ENCODE measurements at regions not wholly inside any gene's neighbourhood (a gene's known extent, or its start where the extent isn't known, plus 50 kb on each side); places are given as distances from the start of the nearest gene placed in this dataset.
"Not testable (repeated sequence)": the region's sequence is repeated elsewhere in the genome, so short reads cannot be mapped to it uniquely, and the experiment has no call there.

DNA sequence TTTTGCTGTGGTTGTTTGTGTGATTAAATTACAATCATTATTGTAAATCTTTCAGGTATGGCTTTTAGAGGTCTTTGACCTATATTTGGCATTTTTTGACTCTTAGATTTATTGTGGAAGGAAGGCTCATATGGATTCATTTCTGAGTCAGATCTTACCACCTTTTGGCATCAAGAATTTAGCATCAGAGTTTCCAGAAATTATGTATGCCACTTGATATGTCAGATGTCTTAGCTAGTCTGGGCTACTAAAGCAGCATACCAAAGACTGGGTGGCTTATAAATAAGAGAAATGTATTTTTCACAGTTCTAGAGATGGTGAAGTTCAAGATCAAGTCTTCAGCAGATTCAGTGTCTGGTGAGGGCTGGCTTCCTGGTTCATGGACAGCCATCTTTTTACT lies 129.5 kb upstream of the PZP start:
- Histone ChIP-seq H3K36me3 (no peaks in the 10 kb centered on the region), H3K27ac (no peak overlapping the region), H3K9me3 (peaks cover 0 to 18% (median 10%) of the 10 kb centered on the region in 4 donors), H3K27me3 (no peaks in the 10 kb centered on the region), H3K4me1 (no peaks in the 10 kb centered on the region), H3K4me3 (no peak overlapping the region)
- intact Hi-C loops (cut with DNase I; ENCODE audit: low total_unique reads), result no loop called here
- no peak for TF ChIP-seq POLR2A (IDR thresholded peaks at IDR 0.05)
- TF ChIP-seq POLR2AphosphoS5 (IDR thresholded peaks at IDR 0.05), result no peak
- no peak for DNase-seq

DNA sequence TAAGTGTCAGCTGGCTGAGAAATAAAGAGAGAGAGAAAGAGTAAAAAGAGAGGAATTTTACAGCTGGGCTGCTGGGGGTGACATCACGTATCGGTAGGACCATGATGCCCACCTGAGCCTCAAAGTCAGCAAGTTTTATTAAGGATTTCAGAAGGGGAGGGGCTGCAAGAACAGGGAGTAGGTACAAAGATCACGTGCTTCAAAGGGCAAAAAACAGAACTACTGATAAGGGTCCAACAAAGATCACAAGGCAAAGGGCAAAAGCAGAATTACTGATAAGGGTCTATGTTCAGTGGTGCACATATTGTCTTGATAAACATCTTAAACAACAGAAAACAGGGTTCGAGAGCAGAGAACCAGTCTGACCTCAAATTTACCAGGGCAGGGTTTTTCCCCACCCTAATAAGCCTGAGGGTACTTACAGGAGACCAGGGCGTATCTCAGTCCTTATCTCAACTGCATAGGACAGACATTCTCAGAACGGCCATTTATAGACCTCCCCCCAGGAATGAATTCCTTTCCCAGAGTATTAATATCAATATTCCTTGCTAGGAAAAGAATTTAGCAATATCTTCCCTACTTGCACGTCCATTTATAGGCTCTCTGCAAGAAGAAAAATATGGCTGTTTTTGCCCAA lies 128.3 kb upstream of the PZP start:
- WGBS, 5 donors, result 76 to 84% (median 80%) methylated on average over 7 of the region's 7 CpGs
- H3K36me3 ChIP-seq; H3K4me3 ChIP-seq; DNase-seq; H3K27me3 ChIP-seq; H3K4me1 ChIP-seq; intact Hi-C loops (cut with DNase I; ENCODE audit: low total_unique reads); H3K27ac ChIP-seq: not testable (repeated sequence)
- H3K9me3 ChIP-seq, result peaks cover 0 to 18% (median 10%) of the 10 kb centered on the region in 4 donors

GRCh38 chr12:9335867-9336266 lies 127.7 kb upstream of the PZP start:
- DNase-seq, result no peak

DNA sequence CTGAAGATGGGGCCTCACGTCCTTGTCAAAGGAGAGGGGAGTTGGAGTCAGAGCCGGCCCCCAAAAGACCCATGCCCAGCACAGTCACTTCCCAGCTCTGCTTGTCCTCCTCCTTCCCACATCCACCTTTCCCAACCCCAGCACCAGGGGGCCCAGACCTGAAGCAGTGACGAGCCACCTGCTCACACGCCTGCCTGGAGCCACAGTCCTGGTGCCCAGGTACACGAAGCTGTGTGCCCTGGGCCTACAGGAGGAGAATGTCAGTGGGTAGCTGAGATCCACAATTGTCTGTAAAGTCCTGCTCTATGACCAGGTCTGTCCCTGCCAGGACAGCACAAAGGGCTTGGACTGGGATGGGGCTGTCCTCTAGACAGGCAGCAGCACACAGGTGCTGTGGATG lies 126.8 kb upstream of the PZP start:
- Histone ChIP-seq H3K27me3 (no peaks in the 10 kb centered on the region), H3K9me3 (peaks cover 0 to 18% (median 10%) of the 10 kb centered on the region in 4 donors), H3K27ac (no peak overlapping the region), H3K4me1 (peaks cover 0 to 5% (median 0%) of the 10 kb centered on the region in 4 donors), H3K4me3 (no peak overlapping the region), H3K36me3 (no peaks in the 10 kb centered on the region)
- no peak for DNase-seq
- intact Hi-C loops (cut with DNase I; ENCODE audit: low total_unique reads), result no loop called here
- WGBS, 5 donors, result 66 to 94% (median 82%) methylated on average over 5 of the region's 5 CpGs
- TF ChIP-seq EP300 (IDR thresholded peaks at IDR 0.05) (no peak), POLR2A (IDR thresholded peaks at IDR 0.05) (no peak), POLR2AphosphoS5 (IDR thresholded peaks at IDR 0.05) (no peak)
- TF ChIP-seq, protein P1, sequence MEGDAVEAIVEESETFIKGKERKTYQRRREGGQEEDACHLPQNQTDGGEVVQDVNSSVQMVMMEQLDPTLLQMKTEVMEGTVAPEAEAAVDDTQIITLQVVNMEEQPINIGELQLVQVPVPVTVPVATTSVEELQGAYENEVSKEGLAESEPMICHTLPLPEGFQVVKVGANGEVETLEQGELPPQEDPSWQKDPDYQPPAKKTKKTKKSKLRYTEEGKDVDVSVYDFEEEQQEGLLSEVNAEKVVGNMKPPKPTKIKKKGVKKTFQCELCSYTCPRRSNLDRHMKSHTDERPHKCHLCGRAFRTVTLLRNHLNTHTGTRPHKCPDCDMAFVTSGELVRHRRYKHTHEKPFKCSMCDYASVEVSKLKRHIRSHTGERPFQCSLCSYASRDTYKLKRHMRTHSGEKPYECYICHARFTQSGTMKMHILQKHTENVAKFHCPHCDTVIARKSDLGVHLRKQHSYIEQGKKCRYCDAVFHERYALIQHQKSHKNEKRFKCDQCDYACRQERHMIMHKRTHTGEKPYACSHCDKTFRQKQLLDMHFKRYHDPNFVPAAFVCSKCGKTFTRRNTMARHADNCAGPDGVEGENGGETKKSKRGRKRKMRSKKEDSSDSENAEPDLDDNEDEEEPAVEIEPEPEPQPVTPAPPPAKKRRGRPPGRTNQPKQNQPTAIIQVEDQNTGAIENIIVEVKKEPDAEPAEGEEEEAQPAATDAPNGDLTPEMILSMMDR (IDR thresholded peaks at IDR 0.05), result no peak

More at GRCh38 chr12:9335867-9336266, 127.7 kb upstream of the PZP start:
- no peak overlapping the region for H3K4me3 ChIP-seq
- no peaks in the 10 kb centered on the region for H3K36me3 ChIP-seq
- H3K9me3 ChIP-seq, result peaks cover 0 to 18% (median 10%) of the 10 kb centered on the region in 4 donors
- WGBS, 5 donors, result 71 to 78% (median 74%) methylated on average over 4 to 5 of the region's 5 CpGs
- H3K27ac ChIP-seq, result no peak overlapping the region
- H3K4me1 ChIP-seq, result peaks cover 0 to 5% (median 0%) of the 10 kb centered on the region in 4 donors
- intact Hi-C loops (cut with DNase I; ENCODE audit: low total_unique reads), result no loop called here
- H3K27me3 ChIP-seq, result no peaks in the 10 kb centered on the region
- TF ChIP-seq, protein P1 (IDR thresholded peaks at IDR 0.05), result no peak
- no peak for TF ChIP-seq EP300 (IDR thresholded peaks at IDR 0.05)
- TF ChIP-seq POLR2AphosphoS5 (IDR thresholded peaks at IDR 0.05), result no peak
- TF ChIP-seq POLR2A (IDR thresholded peaks at IDR 0.05), result no peak

DNA sequence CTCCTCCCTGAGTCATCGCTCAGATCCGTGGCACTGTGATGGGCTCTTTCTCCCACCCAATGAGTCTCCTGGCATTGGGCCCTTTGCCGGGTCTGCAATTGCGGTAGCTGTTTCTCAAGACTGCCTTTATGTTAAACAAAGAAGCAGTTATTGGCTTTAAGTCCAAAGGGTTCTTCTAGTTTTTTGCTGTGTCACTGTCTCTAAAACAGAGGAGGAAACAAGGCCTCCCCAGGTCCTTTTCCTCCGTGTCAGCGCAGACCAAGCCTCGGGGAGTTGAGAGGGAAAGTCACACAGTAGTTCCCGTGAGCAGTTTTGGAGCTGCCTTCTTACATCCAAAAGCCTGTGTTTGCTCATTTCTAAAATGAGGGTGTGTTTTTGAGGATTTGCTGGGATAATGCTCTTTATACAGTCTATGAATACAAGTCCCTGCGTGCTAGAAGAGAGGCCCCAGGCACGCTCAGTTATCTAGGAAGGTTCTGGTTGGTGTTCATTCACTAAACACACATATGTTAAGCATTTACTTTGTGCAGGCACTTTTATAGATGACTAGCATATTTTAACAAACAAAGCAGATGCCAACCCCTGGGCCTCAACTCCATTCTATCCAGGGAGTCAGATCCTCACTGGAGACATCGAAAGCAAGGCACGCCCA lies 126.0 kb upstream of the PZP start:
- intact Hi-C loops (cut with DNase I; ENCODE audit: low total_unique reads), result no loop called here
- 59 to 73% (median 66%) methylated on average over 12 of the region's 12 CpGs for WGBS, 5 donors
- Histone ChIP-seq H3K36me3 (no peaks in the 10 kb centered on the region), H3K27ac (no peak overlapping the region), H3K4me3 (no peak overlapping the region), H3K9me3 (peaks cover 0 to 18% (median 10%) of the 10 kb centered on the region in 4 donors), H3K27me3 (no peaks in the 10 kb centered on the region), H3K4me1 (peaks cover 0 to 5% (median 0%) of the 10 kb centered on the region in 4 donors)
- DNase-seq, result no peak
- TF ChIP-seq, protein P1 (IDR thresholded peaks at IDR 0.05), result no peak
- TF ChIP-seq POLR2A (IDR thresholded peaks at IDR 0.05) (no peak), EP300 (IDR thresholded peaks at IDR 0.05) (no peak), POLR2AphosphoS5 (IDR thresholded peaks at IDR 0.05) (no peak)
